Neural cell (in vitro differentiated cells): ENCODE measurements at regions not wholly inside any gene's neighbourhood (a gene's known extent, or its start where the extent isn't known, plus 50 kb on each side); places are given as distances from the start of the nearest gene placed in this dataset.

Experiments used
- H2AFZ ChIP-seq: fragments of 200-600, 300-800 bp; sonication (generic), shearing (Covaris generic); 2 replicates; pipeline ENCODE4 v1.6.0; 2014; ENCODE audit warnings: low read depth, mild to moderate bottlenecking, antibody characterized with exemption, low read length, moderate library complexity
- H3F3A ChIP-seq: fragments of 200-600 bp; shearing (Covaris generic); 2 replicates; pipeline ENCODE4 v1.6.1; 2016; ENCODE audit warnings: mild to moderate bottlenecking, moderate library complexity, mixed read lengths, antibody characterized with exemption, low read length; ENCODE audit not compliant: insufficient read depth, poor library complexity, severe bottlenecking
- H3K27ac ChIP-seq: fragments of 200-600, 300-800 bp; sonication (generic), shearing (Covaris generic); 2 replicates; pipeline ENCODE4 v1.5.1; 2014; ENCODE audit warnings: mild to moderate bottlenecking, low read length, moderate library complexity
- H3K27me3 ChIP-seq: fragments of 300-800, 200-600 bp; sonication (generic), shearing (Covaris generic); 2 replicates; pipeline ENCODE4 v1.6.0; 2014; ENCODE audit warnings: mild to moderate bottlenecking, low read depth, low read length, moderate library complexity; ENCODE audit not compliant: insufficient read depth
- H3K36me3 ChIP-seq: fragments of 300-800, 200-600 bp; sonication (generic), shearing (Covaris generic); 2 replicates; pipeline ENCODE4 v1.5.1; 2014; ENCODE audit warnings: mild to moderate bottlenecking, antibody characterized with exemption, low read length, moderate library complexity; ENCODE audit not compliant: insufficient read depth
- H3K4me2 ChIP-seq: fragments of 300-800, 200-600 bp; sonication (generic), shearing (Covaris generic); 2 replicates; pipeline ENCODE4 v1.6.0; 2014; ENCODE audit warnings: mild to moderate bottlenecking, low read length
- H3K4me3 ChIP-seq: fragments of 300-800, 200-600 bp; sonication (generic), shearing (Covaris generic); 2 replicates; pipeline ENCODE4 v1.5.1; 2014; ENCODE audit warnings: mild to moderate bottlenecking, low read length, moderate library complexity
- H3K79me2 ChIP-seq: fragments of 200-600 bp; shearing (Covaris generic); replicated peaks from 2 replicates; pipeline ENCODE4 v1.6.0; 2014; ENCODE audit warnings: mild to moderate bottlenecking, low read length, moderate library complexity; ENCODE audit not compliant: insufficient read depth
- H3K9ac ChIP-seq: fragments of 300-800, 200-600 bp; sonication (generic), shearing (Covaris generic); 2 replicates; pipeline ENCODE4 v1.6.1; 2016; ENCODE audit warnings: mild to moderate bottlenecking, low read length, mixed read lengths
- H3K9me2 ChIP-seq: fragments of 200-600 bp; shearing (Covaris generic); 2 replicates; pipeline ENCODE4 v1.6.1; 2016; ENCODE audit warnings: mild to moderate bottlenecking, low read length, mixed read lengths; ENCODE audit not compliant: insufficient read depth
- H3K9me3 ChIP-seq: fragments of 200-600, 300-800 bp; sonication (generic), shearing (Covaris generic); 2 replicates; pipeline ENCODE4 v1.6.1; 2016; ENCODE audit warnings: mild to moderate bottlenecking, mixed run types, low read length, moderate library complexity, mixed read lengths
- H4K20me1 ChIP-seq: fragments of 200-600 bp; shearing (Covaris generic); 2 replicates; pipeline ENCODE4 v1.6.1; 2016; ENCODE audit warnings: mild to moderate bottlenecking, mixed run types; ENCODE audit not compliant: insufficient read depth
- EP300 ChIP-seq: fragments of 450-650 bp; conservative IDR thresholded peaks from 2 replicates; pipeline ENCODE4 v1.6.1; 2014; ENCODE audit warnings: antibody characterized with exemption, mild to moderate bottlenecking, moderate library complexity; ENCODE audit not compliant: poor library complexity, severe bottlenecking
- EZH2 ChIP-seq: fragments of 200-600, 300-800 bp; shearing (Covaris generic), sonication (generic); IDR thresholded peaks from 2 replicates; pipeline ENCODE4 v1.6.1; 2014; ENCODE audit warnings: antibody characterized with exemption, low read length, borderline replicate concordance, mild to moderate bottlenecking; ENCODE audit not compliant: insufficient read depth, poor library complexity, severe bottlenecking
- MXI1 ChIP-seq: fragments of 450-650 bp; conservative IDR thresholded peaks from 2 replicates; pipeline ENCODE4 v1.6.1; 2014; ENCODE audit warnings: antibody characterized with exemption, mild to moderate bottlenecking; ENCODE audit not compliant: poor library complexity, severe bottlenecking
- POLR2AphosphoS5 ChIP-seq: IDR thresholded peaks from 2 replicates; pipeline ENCODE4 v1.6.1; 2012
- RAD21 ChIP-seq: fragments of 450-650 bp; conservative IDR thresholded peaks from 2 replicates; pipeline ENCODE4 v1.6.1; 2014; ENCODE audit warnings: antibody characterized with exemption, mild to moderate bottlenecking, moderate library complexity
- SMC3 ChIP-seq: fragments of 450-650 bp; conservative IDR thresholded peaks from 2 replicates; pipeline ENCODE4 v1.6.1; 2014; ENCODE audit warnings: antibody characterized with exemption, mild to moderate bottlenecking, moderate library complexity; ENCODE audit not compliant: poor library complexity
- TAF1 ChIP-seq: IDR thresholded peaks from 2 replicates; pipeline ENCODE4 v1.6.1; 2012; ENCODE audit warnings: low read depth
- TF ChIP-seq, protein P1 (sequence below): IDR thresholded peaks from 2 replicates; pipeline ENCODE4 v1.6.1; 2012; ENCODE audit warnings: borderline replicate concordance
- TF ChIP-seq, protein P2 (sequence below): fragments of 450-650 bp; IDR thresholded peaks from 2 replicates; pipeline ENCODE4 v1.5.1; 2014; ENCODE audit warnings: antibody characterized with exemption, mild to moderate bottlenecking, moderate library complexity; ENCODE audit not compliant: poor library complexity, severe bottlenecking

- Histone ChIP-seq H4K20me1 (no peaks in the 10 kb centered on the region), H3K4me3 (no peak overlapping the region), H3K27ac (no peak overlapping the region), H3K27me3 (no peaks in the 10 kb centered on the region), H3K4me2 (no peak overlapping the region), H3K79me2 (no peaks in the 10 kb centered on the region), H2AFZ (no peak overlapping the region), H3K9me2 (no peaks in the 10 kb centered on the region), H3K9me3 (no peaks in the 10 kb centered on the region), H3K36me3 (no peaks in the 10 kb centered on the region), H3K9ac (no peak overlapping the region), H3F3A (no peaks in the 10 kb centered on the region)
- TF ChIP-seq EP300 (no peak), TAF1 (no peak), EZH2 (no peak), POLR2AphosphoS5 (no peak), SMC3 (no peak), MXI1 (no peak), RAD21 (no peak)
- TF ChIP-seq, protein P1, sequence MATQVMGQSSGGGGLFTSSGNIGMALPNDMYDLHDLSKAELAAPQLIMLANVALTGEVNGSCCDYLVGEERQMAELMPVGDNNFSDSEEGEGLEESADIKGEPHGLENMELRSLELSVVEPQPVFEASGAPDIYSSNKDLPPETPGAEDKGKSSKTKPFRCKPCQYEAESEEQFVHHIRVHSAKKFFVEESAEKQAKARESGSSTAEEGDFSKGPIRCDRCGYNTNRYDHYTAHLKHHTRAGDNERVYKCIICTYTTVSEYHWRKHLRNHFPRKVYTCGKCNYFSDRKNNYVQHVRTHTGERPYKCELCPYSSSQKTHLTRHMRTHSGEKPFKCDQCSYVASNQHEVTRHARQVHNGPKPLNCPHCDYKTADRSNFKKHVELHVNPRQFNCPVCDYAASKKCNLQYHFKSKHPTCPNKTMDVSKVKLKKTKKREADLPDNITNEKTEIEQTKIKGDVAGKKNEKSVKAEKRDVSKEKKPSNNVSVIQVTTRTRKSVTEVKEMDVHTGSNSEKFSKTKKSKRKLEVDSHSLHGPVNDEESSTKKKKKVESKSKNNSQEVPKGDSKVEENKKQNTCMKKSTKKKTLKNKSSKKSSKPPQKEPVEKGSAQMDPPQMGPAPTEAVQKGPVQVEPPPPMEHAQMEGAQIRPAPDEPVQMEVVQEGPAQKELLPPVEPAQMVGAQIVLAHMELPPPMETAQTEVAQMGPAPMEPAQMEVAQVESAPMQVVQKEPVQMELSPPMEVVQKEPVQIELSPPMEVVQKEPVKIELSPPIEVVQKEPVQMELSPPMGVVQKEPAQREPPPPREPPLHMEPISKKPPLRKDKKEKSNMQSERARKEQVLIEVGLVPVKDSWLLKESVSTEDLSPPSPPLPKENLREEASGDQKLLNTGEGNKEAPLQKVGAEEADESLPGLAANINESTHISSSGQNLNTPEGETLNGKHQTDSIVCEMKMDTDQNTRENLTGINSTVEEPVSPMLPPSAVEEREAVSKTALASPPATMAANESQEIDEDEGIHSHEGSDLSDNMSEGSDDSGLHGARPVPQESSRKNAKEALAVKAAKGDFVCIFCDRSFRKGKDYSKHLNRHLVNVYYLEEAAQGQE: no peak
- TF ChIP-seq, protein P2, sequence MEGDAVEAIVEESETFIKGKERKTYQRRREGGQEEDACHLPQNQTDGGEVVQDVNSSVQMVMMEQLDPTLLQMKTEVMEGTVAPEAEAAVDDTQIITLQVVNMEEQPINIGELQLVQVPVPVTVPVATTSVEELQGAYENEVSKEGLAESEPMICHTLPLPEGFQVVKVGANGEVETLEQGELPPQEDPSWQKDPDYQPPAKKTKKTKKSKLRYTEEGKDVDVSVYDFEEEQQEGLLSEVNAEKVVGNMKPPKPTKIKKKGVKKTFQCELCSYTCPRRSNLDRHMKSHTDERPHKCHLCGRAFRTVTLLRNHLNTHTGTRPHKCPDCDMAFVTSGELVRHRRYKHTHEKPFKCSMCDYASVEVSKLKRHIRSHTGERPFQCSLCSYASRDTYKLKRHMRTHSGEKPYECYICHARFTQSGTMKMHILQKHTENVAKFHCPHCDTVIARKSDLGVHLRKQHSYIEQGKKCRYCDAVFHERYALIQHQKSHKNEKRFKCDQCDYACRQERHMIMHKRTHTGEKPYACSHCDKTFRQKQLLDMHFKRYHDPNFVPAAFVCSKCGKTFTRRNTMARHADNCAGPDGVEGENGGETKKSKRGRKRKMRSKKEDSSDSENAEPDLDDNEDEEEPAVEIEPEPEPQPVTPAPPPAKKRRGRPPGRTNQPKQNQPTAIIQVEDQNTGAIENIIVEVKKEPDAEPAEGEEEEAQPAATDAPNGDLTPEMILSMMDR: no peak
These were observed 160.2 kb upstream of the FTMT start for GRCh38 chr5:121691478-121691877.

GRCh38 chr5:121692158-121692557, 159.5 kb upstream of the FTMT start:
- Histone ChIP-seq H3F3A (no peaks in the 10 kb centered on the region), H3K27me3 (no peaks in the 10 kb centered on the region), H2AFZ (no peak overlapping the region), H3K4me2 (no peak overlapping the region), H3K9me3 (no peaks in the 10 kb centered on the region), H3K9me2 (no peaks in the 10 kb centered on the region), H3K79me2 (no peaks in the 10 kb centered on the region), H4K20me1 (no peaks in the 10 kb centered on the region), H3K4me3 (no peak overlapping the region), H3K9ac (no peak overlapping the region), H3K36me3 (no peaks in the 10 kb centered on the region), H3K27ac (no peak overlapping the region)
- TF ChIP-seq MXI1: no peak
- no peak for TF ChIP-seq TAF1
- no peak for TF ChIP-seq SMC3
- TF ChIP-seq EZH2: no peak
- no peak for TF ChIP-seq POLR2AphosphoS5
- TF ChIP-seq, protein P1: no peak
- TF ChIP-seq EP300: no peak
- TF ChIP-seq, protein P2: no peak
- TF ChIP-seq RAD21: no peak
